GM19468 (cell line): ENCODE measurements at regions not wholly inside any gene's neighbourhood (a gene's known extent, or its start where the extent isn't known, plus 50 kb on each side); places are given as distances from the start of the nearest gene placed in this dataset.

Experiments
- ATAC-seq: cut with Tn5 transposase; IDR thresholded peaks from one replicate; pipeline ENCODE4 v1.9.1; 2021; ENCODE audit warnings: mild to moderate bottlenecking, moderate library complexity, moderate number of reproducible peaks; ENCODE audit not compliant: unreplicated experiment; ENCODE audit errors: extremely low read depth

DNA sequence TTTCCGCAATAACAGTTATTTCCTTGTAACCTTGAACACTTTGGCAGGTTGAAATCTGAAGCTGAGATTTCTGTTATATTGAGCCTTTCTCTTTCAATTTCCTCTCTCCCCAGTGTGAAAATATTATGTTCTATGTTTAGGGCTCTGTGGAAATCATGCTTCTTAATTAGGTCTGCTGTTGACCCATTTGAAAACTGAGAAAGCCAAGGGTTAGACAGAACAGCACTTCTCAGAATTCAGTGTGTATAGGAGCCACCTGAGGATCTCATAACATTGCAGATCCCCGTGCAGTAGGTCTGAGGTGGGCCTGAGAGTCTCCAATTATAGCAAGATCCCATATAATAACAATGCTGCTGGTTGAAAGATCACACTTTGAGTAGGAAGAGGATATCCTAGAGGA is 230.2 kb upstream of the NT5C1B start:
- ATAC-seq: no peak

DNA sequence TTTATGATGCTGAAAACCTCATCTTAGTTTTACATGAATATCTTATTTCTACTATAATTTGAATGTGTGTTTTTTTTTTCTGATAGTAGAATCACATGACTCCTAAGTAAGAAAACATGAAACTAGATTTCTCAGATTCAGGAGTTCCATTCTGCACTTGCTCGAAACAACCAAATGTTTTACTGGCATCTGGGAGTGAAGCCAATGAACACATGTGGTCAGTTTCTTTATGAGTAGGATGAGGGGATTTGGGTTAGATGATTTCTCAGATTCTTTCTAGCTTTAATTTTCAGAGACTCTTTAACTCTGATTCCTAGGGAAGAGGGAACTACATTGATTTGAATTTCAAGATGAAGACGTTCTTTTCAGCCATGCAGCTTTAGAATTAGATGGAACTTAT is 225.0 kb upstream of the NT5C1B start:
- ATAC-seq: no peak

DNA sequence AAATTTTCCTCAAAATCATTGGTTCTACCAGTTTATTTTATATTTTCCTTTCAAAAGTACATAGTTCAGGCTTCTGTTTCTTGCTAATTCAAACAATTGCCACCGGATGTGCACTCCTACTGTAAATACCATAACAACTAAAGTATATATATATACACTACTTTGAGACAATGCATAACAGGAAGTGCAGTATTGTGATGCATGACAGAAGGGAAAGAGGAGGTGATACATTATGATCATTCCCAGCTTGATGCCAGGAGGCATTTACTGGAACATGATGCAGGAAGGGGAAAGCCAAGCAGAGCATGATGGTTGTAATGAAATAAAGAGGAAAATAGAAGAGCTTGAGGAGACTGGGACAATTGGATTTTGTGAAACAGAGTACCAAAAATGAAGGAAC is 215.2 kb upstream of the NT5C1B start:
- no peak for ATAC-seq

DNA sequence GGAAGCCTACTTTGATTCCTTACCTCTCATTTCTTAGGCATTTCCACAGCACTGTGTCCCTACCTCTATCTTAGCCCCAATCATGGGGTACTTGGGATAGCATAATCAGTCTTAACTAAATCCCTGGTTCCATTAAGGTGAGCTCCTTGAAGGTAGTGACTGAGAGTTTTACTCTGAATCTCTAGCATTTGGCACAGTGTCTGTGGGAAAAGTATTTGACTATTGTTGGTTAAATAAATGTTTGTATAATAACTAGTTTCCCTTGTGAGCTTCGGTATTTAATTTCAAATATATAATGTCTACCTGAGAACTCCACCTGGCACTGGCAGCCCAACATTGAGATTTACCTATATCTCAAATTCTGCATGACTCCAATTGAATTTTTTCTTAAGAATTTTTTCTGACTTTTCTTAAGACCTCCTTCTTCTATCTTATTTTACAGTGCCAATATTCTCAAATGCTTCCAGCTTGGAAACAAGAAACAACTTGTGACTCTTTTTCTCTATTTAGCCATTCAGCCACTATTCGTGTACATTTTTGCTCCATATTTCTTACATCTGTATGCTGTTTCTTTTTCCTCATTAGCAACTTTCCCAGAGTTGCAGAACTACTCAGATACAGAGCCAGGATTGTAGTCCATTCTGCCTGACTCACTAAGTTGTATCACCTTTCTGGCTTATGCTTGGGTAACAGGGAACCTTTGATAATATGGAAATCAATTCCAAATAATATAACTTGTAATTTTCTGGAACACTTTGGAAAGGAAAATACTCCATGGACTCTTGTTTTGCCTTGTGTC is 214.0 kb upstream of the NT5C1B start:
- ATAC-seq: no peak

DNA sequence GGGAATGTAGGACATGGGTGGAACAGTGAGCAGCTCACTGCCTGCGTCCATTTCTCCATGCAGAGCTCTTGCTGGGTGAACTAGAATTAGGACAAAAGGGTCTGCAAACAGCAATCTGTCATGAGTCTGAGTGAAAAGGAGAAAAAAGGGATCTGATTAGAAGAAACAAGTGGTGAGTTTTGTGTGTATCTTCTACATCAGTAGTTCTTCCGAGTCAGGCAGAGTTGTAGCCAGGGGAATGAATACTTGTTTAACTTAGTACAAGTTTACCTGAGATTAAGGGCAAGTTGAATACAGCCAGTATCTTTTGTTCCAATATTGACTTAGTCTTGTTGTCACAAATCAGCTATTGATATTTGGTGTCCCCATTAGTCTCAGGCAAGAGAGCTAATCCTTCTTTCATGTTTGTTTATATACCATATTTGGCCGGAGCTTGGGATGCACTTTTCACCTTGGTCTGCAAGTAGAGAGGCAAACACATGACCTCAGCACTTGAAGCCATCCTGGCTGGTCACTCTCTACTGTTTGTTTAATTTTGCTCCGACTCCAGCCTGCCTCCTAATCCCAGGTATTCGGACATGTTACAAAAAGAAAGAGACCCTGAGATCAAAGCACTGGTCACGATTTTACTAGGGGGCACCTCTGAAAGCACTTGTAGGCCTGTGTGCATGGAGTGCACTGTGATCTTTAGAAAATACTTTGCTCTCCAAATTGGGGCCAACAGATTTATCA is 211.0 kb upstream of the NT5C1B start:
- ATAC-seq: no peak

DNA sequence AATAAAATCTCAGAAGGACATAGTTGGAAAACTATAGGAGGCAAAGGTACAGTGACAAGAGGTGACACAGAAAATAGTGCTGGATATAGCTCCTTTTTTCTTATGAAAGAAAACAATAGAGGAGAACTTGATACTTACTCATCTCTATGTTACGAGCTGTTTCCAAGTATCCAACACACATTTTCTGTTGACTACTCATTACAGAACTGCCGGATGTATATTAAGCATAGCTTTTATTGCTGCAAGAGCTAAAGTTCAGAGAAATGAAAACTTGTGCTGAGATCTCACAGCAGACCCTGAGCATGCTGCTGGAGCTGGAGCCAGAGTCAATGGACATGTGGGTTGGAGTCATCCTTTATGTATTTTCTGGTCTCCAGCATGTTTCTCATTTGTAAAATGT is 210.0 kb upstream of the NT5C1B start:
- ATAC-seq: no peak

DNA sequence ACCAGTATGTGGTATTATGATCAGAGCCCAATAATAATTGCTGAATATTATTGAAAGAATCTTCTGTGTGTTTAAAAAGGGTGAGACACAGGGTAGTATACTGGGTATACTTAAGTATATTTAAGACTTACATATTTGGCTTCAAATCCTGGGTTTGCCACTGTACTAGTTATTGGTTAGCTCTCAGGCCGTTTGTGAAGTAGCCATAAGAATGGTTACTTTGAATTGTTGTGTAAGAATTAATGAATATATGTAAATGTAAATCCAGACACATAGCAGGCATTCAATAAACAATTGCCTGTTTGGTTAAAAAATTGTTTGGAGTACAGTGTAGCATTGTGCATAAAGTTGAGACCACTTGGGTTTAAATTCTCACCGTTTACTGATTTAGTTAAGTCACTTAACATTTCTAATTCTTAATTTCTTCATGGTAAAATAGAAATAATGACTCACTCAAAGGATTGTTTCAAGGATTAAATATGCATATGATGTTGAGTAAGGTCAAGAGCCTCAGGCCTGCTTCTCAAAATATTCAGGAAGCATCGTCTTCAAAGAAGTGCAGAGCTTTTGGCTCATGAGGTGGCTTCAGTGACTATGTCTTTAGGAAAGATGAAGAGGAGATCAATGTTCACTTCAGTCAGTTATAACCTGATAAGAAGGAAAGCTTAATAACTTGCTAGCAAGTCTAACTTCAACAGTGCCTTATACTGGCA is 207.9 kb upstream of the NT5C1B start:
- ATAC-seq: no peak

DNA sequence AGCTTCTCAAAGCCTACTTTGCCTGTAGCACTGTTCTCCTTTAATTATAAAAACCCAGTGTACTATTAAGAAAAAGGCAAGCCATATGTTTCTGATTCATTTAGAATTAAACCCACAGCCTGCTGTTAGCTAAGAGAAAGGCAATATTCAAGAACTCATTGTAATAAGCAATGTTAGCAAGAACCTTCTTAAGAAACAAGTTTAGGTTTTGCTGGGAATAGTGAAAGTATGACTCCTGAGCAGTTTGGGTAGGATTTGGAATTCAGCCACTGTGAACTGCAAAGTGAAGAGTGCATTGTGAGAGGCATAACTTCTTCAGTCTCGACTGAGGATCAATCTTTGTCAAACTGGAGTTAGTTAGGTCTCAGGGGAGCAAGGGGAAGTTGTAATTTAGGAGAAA is 206.5 kb upstream of the NT5C1B start:
- ATAC-seq: no peak

DNA sequence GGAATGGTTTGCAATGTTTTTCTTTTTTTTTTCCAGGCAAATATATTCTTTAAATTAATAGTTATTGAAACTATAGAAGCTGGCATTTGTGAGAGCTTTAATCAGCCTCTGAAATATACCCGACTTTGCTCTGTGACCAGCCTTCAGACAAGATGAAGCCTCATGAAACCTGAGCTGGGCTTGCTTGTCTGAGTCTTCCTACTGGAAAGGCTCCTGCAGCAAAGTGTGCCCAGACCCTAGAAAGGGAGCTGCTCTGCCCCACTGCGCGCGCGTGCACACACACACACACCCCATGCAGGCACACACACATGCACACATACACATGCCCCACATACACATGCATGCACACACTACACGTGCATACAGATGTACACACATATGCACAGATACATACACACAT is 203.3 kb upstream of the NT5C1B start:
- ATAC-seq: no peak

DNA sequence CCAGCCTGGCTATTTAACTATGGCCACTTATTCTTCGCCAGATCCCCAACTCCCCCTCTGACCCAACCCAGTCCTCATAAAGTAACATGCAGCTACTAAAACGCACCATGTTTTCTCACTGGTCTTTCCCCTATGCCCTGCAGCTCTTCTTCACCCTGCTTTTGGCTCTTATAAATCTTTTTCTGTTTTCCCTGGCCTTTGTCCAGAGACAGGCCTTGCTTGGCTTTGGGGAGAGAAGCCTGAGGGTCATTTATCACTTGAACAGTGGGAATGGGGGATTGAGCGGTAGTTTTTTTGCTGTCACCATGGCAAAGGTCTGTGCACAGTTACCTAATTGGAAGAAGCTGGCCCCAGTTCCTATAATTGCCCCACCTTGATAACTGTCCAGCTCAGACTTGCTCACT is 202.9 kb upstream of the NT5C1B start:
- ATAC-seq: no peak

DNA sequence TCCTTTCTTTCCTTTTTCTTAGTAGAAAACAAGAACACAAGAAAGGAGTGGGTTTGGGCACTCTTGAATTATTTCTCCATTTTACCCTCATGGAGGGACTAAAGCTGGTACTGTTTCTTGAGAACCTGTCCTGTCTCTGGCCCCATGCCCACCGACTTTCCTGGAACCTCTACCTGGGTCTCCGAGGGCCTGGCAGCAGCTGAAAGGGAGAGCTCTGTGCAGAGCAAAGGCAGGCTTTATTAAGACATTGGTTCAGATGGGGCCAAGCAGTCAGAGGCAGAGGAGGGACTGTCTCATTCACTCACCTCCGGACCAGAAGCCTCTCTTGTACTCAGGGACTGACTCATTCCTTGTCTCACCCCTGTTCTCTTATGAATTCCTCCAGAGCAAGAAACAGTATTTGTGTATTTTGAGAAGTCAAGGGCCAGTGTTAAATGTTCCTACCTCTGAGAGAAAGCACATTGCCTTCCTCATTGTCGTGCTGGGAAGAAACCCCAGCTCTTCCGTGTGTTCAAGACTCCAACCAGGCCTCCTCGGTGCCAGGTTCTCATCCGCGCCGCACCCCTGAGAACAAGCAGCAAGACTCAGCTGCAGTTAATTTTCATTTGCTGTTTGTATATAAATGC is 201.9 kb upstream of the NT5C1B start:
- no peak for ATAC-seq

DNA sequence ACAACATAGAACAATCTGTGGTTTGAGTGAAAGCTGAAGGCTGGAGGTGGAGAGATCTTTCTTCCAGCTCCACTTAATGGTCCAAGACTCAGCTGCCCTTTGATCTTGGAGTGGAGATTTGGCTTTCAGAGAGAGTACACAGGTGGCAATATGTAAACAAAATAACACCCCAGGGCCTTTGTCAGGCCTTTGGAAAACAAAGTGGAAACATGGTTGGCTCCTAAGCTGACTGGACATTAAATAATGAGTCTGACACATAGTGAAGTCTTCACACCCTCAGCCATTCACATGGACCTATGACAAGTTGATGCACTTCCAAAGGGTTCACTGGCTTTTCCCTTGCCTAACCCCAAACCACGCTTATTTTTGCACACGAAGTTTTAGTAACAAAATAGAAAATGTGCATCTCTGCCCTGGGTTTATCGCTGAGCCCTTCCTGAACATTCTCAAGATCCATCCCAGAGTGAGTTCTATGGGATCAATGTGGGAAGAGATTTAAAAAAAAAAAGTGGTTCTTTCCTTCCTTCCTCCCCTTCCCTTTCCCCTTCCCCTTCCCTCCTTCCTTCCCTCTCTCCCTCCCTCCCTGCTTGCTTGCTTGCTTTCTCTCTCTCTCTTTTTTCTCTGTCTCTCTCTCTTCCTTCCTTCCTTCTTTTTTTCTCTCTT is 201.3 kb upstream of the NT5C1B start:
- ATAC-seq: no peak

DNA sequence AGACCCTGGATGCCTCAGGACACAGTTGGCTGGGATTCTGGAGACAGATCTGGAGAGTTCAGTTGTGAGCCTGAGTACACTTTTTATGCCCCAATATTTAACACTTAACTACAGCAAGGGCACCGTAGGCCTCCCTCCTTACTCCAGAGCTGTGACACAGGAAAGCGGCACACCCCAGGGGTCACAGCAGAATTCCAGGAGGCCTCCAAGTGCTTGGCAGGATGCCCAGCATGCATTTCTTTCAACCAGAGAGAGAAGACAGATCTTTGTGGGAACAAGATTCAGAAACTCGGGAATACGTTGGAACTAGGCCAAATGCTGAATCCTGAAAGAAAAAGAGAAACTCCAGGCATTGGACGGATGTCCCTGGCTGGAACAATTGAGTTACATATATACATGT is 199.2 kb upstream of the NT5C1B start:
- ATAC-seq: no peak

DNA sequence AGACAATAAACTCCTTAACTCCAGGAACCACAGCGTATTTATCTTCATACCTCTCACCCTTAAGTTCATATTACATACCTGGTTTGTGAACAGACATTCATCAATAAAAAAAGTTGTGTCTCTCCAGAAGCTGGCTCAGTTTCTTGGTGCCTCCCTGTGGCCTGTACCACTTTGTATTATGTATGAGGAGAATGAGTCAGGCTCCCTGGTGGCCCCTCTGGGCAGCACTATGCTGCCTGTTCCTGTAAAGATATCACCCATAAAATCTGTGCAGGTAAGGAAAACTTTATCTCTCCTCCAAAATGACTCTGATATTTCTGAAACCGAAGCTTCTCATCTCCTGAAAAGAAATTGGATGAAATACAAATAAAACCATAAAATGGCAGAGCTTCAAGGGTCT is 198.4 kb upstream of the NT5C1B start:
- ATAC-seq: no peak

DNA sequence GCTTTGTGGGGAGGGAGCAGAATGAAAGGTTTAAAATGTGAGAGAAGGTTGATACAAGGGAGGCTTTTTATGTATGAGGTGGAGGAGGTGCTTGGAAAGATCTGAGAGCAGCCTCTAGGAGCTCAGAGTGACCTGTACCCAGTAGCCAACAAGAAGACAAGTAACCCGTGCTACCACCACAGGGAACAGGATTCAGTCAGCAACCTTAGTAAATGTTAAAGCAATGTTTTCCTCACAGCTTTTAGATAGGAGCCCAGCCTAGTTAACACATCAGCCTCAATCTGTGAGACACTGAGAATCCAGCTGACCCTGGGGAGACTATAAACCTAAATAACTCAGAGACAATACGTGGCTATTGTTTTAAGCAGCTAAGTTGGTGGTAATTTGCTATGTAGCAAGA is 194.9 kb upstream of the NT5C1B start:
- no peak for ATAC-seq

DNA sequence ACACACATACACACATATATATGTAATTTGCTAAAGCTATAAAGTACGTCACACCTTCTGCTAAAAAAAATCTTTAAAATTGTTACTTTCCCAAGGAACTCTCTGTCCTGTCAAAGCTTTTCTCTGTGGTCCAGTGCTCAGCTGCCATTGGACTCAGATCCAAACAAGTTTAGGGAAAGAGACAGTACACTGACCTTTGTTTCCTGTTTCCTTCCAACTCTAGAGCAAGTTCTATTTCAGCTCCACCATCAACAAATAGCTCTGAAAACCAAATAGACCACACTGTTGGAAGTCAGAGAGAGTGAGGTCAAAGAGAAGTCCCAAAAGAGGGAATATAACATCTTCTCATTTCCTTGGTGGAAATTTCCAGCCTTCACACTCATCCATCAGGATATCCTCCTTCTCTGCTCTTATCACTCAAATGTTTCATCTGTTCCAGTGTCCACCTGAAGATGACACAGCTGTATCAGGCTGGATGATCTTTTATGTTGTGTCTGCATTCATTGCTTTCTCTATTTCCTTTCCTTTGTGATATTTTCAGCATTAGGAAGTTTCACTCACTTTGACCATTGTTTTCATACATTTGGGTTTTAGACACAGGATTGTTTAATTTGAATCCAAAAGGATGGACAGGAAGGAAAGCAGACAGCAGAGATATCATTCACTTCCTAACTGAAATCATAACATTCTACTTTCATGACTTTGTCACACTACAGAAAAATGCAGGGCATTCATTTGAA is 192.3 kb upstream of the NT5C1B start:
- ATAC-seq: no peak

DNA sequence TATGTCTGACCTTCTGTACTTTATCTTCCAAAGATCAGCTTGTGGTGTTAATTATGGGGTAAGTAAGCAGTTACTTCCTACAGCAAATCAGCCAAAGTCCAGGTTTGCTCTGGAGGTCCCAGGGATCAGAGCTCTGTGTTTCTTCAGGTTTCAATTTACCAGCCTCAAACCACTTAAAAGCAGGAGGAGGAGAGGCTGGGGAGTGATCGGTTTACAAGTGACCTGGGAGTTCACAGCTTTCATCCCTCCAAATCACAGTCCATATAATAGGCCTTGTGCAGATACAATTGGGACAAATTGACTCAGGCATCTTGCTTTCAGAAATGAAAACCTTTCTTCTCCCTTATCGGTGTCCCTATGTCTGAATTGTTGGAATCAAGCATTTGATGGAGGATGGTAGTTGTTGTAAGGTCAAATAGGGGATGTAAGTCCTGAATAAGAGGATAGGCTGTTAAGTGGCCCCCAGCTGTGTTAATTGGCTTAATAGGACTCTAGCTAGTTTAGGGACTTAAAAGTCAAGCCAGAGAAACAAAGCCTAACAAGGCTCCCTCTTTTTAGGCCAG is 188.0 kb upstream of the NT5C1B start:
- no peak for ATAC-seq

DNA sequence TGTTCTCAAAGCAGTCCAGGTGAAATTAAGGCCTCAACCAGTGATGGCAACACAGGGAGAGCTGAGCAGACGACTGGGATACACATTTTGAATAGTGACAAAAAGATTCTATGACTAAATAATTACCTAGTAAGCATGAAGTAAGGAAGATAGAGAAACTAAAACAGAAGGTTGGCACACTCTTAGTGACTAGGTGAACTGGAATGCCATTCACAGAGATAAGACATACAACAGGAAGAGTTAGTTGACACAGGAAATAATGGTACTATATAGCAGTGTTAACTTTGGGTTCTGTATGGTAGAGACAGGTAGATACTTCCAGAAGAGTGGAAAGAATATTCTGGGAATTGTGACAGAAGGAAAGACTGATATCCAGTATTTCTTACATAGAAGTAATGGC is 181.8 kb upstream of the NT5C1B start:
- ATAC-seq: no peak

DNA sequence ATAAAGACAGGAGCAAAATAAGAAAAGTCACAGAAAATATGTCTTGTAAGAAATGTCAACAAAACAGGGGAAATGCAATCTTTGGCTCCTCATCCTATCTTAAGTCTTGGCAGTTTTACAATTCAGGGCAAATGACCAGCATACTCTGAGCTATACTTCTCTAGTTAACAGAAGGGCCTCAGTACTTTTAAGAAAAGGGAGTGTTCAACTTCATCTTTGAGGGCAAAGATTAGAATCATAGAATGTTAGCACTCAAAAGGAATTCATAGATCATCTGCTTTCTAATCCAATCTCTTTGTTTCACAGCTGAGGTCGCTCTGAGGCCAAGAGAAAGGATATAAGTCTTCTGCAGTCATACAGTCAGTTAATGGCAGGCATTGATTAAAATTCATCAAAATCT is 174.0 kb upstream of the NT5C1B start:
- ATAC-seq: no peak
